ENCODE measurements at regions not wholly inside any gene's neighbourhood (a gene's known extent, or its start where the extent isn't known, plus 50 kb on each side); places are given as distances from the start of the nearest gene placed in this dataset.

- 54 to 60% (median 59%) methylated on average over 4 of the region's 4 CpGs for WGBS, 3 donors
- no peaks in the 10 kb centered on the region for H3K27me3 ChIP-seq (ENCODE audit: control insufficient read depth in 3 of 3, insufficient read depth in 3 of 3, low read length in 3 of 3)
- H3K4me1 ChIP-seq (ENCODE audit: control insufficient read depth in 3 of 3, insufficient read depth in 2 of 3, low read depth in 1 of 3, low read length in 2 of 3): peaks cover 0 to 29% (median 2%) of the 10 kb centered on the region in 3 donors
- H3K9me3 ChIP-seq (ENCODE audit: control insufficient read depth in 2 of 2, insufficient read depth in 1 of 2, low read depth in 1 of 2, low read length in 1 of 2): no peaks in the 10 kb centered on the region
- peak in 1 of 2 donors; percentile 27 for DNase-seq
- no peak overlapping the region for H3K4me3 ChIP-seq (ENCODE audit: low read depth in 1 of 3, low read length in 3 of 3)
- no peak for FAIRE-seq
- H3K27ac ChIP-seq (ENCODE audit: low read depth in 1 of 3, low read length in 2 of 3): peak overlapping the region in 2 of 3 donors; percentile 2 to 52
- no peaks in the 10 kb centered on the region for H3K36me3 ChIP-seq (ENCODE audit: control insufficient read depth in 3 of 3, insufficient read depth in 2 of 3, low read depth in 1 of 3, low read length in 3 of 3)
Observed at GRCh38 chr10:88063861-88064557, 200.6 kb downstream of the PTEN start.

GRCh38 chr10:88064608-88065382, 201.4 kb downstream of the PTEN start:
- no peak for FAIRE-seq
- 65 to 85% (median 76%) methylated on average over 5 of the region's 5 CpGs for WGBS, 3 donors
- no peaks in the 10 kb centered on the region for H3K9me3 ChIP-seq (ENCODE audit: control insufficient read depth in 2 of 2, insufficient read depth in 1 of 2, low read depth in 1 of 2, low read length in 1 of 2)
- H3K36me3 ChIP-seq (ENCODE audit: control insufficient read depth in 3 of 3, insufficient read depth in 2 of 3, low read depth in 1 of 3, low read length in 3 of 3): no peaks in the 10 kb centered on the region
- no peaks in the 10 kb centered on the region for H3K27me3 ChIP-seq (ENCODE audit: control insufficient read depth in 3 of 3, insufficient read depth in 3 of 3, low read length in 3 of 3)
- H3K27ac ChIP-seq (ENCODE audit: low read depth in 1 of 3, low read length in 2 of 3): peak overlapping the region in 2 of 3 donors; percentile 43 to 73
- peaks cover 0 to 29% (median 2%) of the 10 kb centered on the region in 3 donors for H3K4me1 ChIP-seq (ENCODE audit: control insufficient read depth in 3 of 3, insufficient read depth in 2 of 3, low read depth in 1 of 3, low read length in 2 of 3)
- DNase-seq: no peak
- H3K4me3 ChIP-seq (ENCODE audit: low read depth in 1 of 3, low read length in 3 of 3): no peak overlapping the region

GRCh38 chr10:88065383-88066049, 202.1 kb downstream of the PTEN start:
- H3K4me3 ChIP-seq (ENCODE audit: low read depth in 1 of 3, low read length in 3 of 3): no peak overlapping the region
- peaks cover 0 to 29% (median 2%) of the 10 kb centered on the region in 3 donors for H3K4me1 ChIP-seq (ENCODE audit: control insufficient read depth in 3 of 3, insufficient read depth in 2 of 3, low read depth in 1 of 3, low read length in 2 of 3)
- DNase-seq (no peak), FAIRE-seq (no peak)
- no peaks in the 10 kb centered on the region for H3K9me3 ChIP-seq (ENCODE audit: control insufficient read depth in 2 of 2, insufficient read depth in 1 of 2, low read depth in 1 of 2, low read length in 1 of 2)
- WGBS, 3 donors: 72 to 86% (median 73%) methylated on average over 5 of the region's 5 CpGs
- H3K27me3 ChIP-seq (ENCODE audit: control insufficient read depth in 3 of 3, insufficient read depth in 3 of 3, low read length in 3 of 3): no peaks in the 10 kb centered on the region
- no peaks in the 10 kb centered on the region for H3K36me3 ChIP-seq (ENCODE audit: control insufficient read depth in 3 of 3, insufficient read depth in 2 of 3, low read depth in 1 of 3, low read length in 3 of 3)
- peak overlapping the region in 2 of 3 donors; percentile 43 to 73 for H3K27ac ChIP-seq (ENCODE audit: low read depth in 1 of 3, low read length in 2 of 3)

GRCh38 chr10:88066319-88066718, 202.9 kb downstream of the PTEN start:
- DNase-seq (no peak), FAIRE-seq (no peak)
- no peaks in the 10 kb centered on the region for H3K36me3 ChIP-seq (ENCODE audit: control insufficient read depth in 3 of 3, insufficient read depth in 2 of 3, low read depth in 1 of 3, low read length in 3 of 3)
- no peaks in the 10 kb centered on the region for H3K9me3 ChIP-seq (ENCODE audit: control insufficient read depth in 2 of 2, insufficient read depth in 1 of 2, low read depth in 1 of 2, low read length in 1 of 2)
- peaks cover 0 to 29% (median 2%) of the 10 kb centered on the region in 3 donors for H3K4me1 ChIP-seq (ENCODE audit: control insufficient read depth in 3 of 3, insufficient read depth in 2 of 3, low read depth in 1 of 3, low read length in 2 of 3)
- 61 to 74% (median 72%) methylated on average over 3 of the region's 3 CpGs for WGBS, 3 donors
- H3K27me3 ChIP-seq (ENCODE audit: control insufficient read depth in 3 of 3, insufficient read depth in 3 of 3, low read length in 3 of 3): no peaks in the 10 kb centered on the region
- no peak overlapping the region for H3K27ac ChIP-seq (ENCODE audit: low read depth in 1 of 3, low read length in 2 of 3)
- no peak overlapping the region for H3K4me3 ChIP-seq (ENCODE audit: low read depth in 1 of 3, low read length in 3 of 3)

- FAIRE-seq (no peak), DNase-seq (peak in 1 of 2 donors; percentile 40)
- no peaks in the 10 kb centered on the region for H3K27me3 ChIP-seq (ENCODE audit: control insufficient read depth in 3 of 3, insufficient read depth in 3 of 3, low read length in 3 of 3)
- H3K27ac ChIP-seq (ENCODE audit: low read depth in 1 of 3, low read length in 2 of 3): no peak overlapping the region
- H3K9me3 ChIP-seq (ENCODE audit: control insufficient read depth in 2 of 2, insufficient read depth in 1 of 2, low read depth in 1 of 2, low read length in 1 of 2): no peaks in the 10 kb centered on the region
- WGBS, 3 donors: 77 to 84% (median 82%) methylated on average over 6 of the region's 6 CpGs
- peaks cover 0 to 29% (median 2%) of the 10 kb centered on the region in 3 donors for H3K4me1 ChIP-seq (ENCODE audit: control insufficient read depth in 3 of 3, insufficient read depth in 2 of 3, low read depth in 1 of 3, low read length in 2 of 3)
- no peaks in the 10 kb centered on the region for H3K36me3 ChIP-seq (ENCODE audit: control insufficient read depth in 3 of 3, insufficient read depth in 2 of 3, low read depth in 1 of 3, low read length in 3 of 3)
- H3K4me3 ChIP-seq (ENCODE audit: low read depth in 1 of 3, low read length in 3 of 3): no peak overlapping the region
Observed at GRCh38 chr10:88066876-88067275, 203.5 kb downstream of the PTEN start.

GRCh38 chr10:88067737-88068136, 204.3 kb downstream of the PTEN start:
- peak overlapping the region in 1 of 3 donors; percentile 26 for H3K27ac ChIP-seq (ENCODE audit: low read depth in 1 of 3, low read length in 2 of 3)
- no peaks in the 10 kb centered on the region for H3K9me3 ChIP-seq (ENCODE audit: control insufficient read depth in 2 of 2, insufficient read depth in 1 of 2, low read depth in 1 of 2, low read length in 1 of 2)
- no peak overlapping the region for H3K4me3 ChIP-seq (ENCODE audit: low read depth in 1 of 3, low read length in 3 of 3)
- no peaks in the 10 kb centered on the region for H3K27me3 ChIP-seq (ENCODE audit: control insufficient read depth in 3 of 3, insufficient read depth in 3 of 3, low read length in 3 of 3)
- no peaks in the 10 kb centered on the region for H3K36me3 ChIP-seq (ENCODE audit: control insufficient read depth in 3 of 3, insufficient read depth in 2 of 3, low read depth in 1 of 3, low read length in 3 of 3)
- peaks cover 0 to 24% (median 2%) of the 10 kb centered on the region in 3 donors for H3K4me1 ChIP-seq (ENCODE audit: control insufficient read depth in 3 of 3, insufficient read depth in 2 of 3, low read depth in 1 of 3, low read length in 2 of 3)
- no peak for FAIRE-seq
- DNase-seq: no peak

GRCh38 chr10:88069338-88069737, 205.9 kb downstream of the PTEN start:
- H3K27me3 ChIP-seq (ENCODE audit: control insufficient read depth in 3 of 3, insufficient read depth in 3 of 3, low read length in 3 of 3): no peaks in the 10 kb centered on the region
- FAIRE-seq (no peak), DNase-seq (no peak)
- no peaks in the 10 kb centered on the region for H3K9me3 ChIP-seq (ENCODE audit: control insufficient read depth in 2 of 2, insufficient read depth in 1 of 2, low read depth in 1 of 2, low read length in 1 of 2)
- H3K36me3 ChIP-seq (ENCODE audit: control insufficient read depth in 3 of 3, insufficient read depth in 2 of 3, low read depth in 1 of 3, low read length in 3 of 3): no peaks in the 10 kb centered on the region
- WGBS, 3 donors: 82 to 90% (median 83%) methylated on average over 4 of the region's 4 CpGs
- H3K4me1 ChIP-seq (ENCODE audit: control insufficient read depth in 3 of 3, insufficient read depth in 2 of 3, low read depth in 1 of 3, low read length in 2 of 3): peaks cover 0 to 15% (median 0%) of the 10 kb centered on the region in 3 donors
- H3K27ac ChIP-seq (ENCODE audit: low read depth in 1 of 3, low read length in 2 of 3): no peak overlapping the region
- no peak overlapping the region for H3K4me3 ChIP-seq (ENCODE audit: low read depth in 1 of 3, low read length in 3 of 3)

GRCh38 chr10:88070080-88070880, 206.9 kb downstream of the PTEN start:
- no peak overlapping the region for H3K4me3 ChIP-seq (ENCODE audit: low read depth in 1 of 3, low read length in 3 of 3)
- peaks cover 0 to 11% (median 0%) of the 10 kb centered on the region in 3 donors for H3K4me1 ChIP-seq (ENCODE audit: control insufficient read depth in 3 of 3, insufficient read depth in 2 of 3, low read depth in 1 of 3, low read length in 2 of 3)
- DNase-seq: no peak
- H3K27ac ChIP-seq (ENCODE audit: low read depth in 1 of 3, low read length in 2 of 3): no peak overlapping the region
- H3K27me3 ChIP-seq (ENCODE audit: control insufficient read depth in 3 of 3, insufficient read depth in 3 of 3, low read length in 3 of 3): no peaks in the 10 kb centered on the region
- H3K9me3 ChIP-seq (ENCODE audit: control insufficient read depth in 2 of 2, insufficient read depth in 1 of 2, low read depth in 1 of 2, low read length in 1 of 2): no peaks in the 10 kb centered on the region
- FAIRE-seq: no peak
- no peaks in the 10 kb centered on the region for H3K36me3 ChIP-seq (ENCODE audit: control insufficient read depth in 3 of 3, insufficient read depth in 2 of 3, low read depth in 1 of 3, low read length in 3 of 3)
- WGBS, 3 donors: 59 to 72% (median 67%) methylated on average over 10 of the region's 10 CpGs

All from small intestine (tissue), 7 donors.